HG03439 (cell line): ENCODE measurements at regions not wholly inside any gene's neighbourhood (a gene's known extent, or its start where the extent isn't known, plus 50 kb on each side); places are given as distances from the start of the nearest gene placed in this dataset.

Experiments used
- ATAC-seq: cut with Tn5 transposase; IDR thresholded peaks from one replicate; pipeline ENCODE4 v1.9.1; 2021; ENCODE audit warnings: mild to moderate bottlenecking, moderate library complexity; ENCODE audit not compliant: unreplicated experiment

GRCh38 chr7:33661430-33662160 lies 243.7 kb upstream of the BMPER start:
- no peak for ATAC-seq

GRCh38 chr7:33666531-33666930 lies 238.8 kb upstream of the BMPER start:
- no peak for ATAC-seq

- no peak for ATAC-seq
Observed at GRCh38 chr7:33667196-33667595, 238.1 kb upstream of the BMPER start.

GRCh38 chr7:33669251-33669670 lies 236.1 kb upstream of the BMPER start:
- ATAC-seq = no peak

- no peak for ATAC-seq
Observed at GRCh38 chr7:33671531-33672262, 233.6 kb upstream of the BMPER start.

GRCh38 chr7:33673029-33673700 lies 232.2 kb upstream of the BMPER start:
- no peak for ATAC-seq

GRCh38 chr7:33674804-33675411 lies 230.4 kb upstream of the BMPER start:
- ATAC-seq = no peak

GRCh38 chr7:33677556-33677955 lies 227.8 kb upstream of the BMPER start:
- ATAC-seq = no peak

GRCh38 chr7:33678569-33679335 lies 226.6 kb upstream of the BMPER start:
- no peak for ATAC-seq

- no peak for ATAC-seq
Observed at GRCh38 chr7:33680682-33681081, 224.7 kb upstream of the BMPER start.

- no peak for ATAC-seq
Observed at GRCh38 chr7:33685503-33685902, 219.8 kb upstream of the BMPER start.

- no peak for ATAC-seq
Observed at GRCh38 chr7:33685981-33686683, 219.2 kb upstream of the BMPER start.

- no peak for ATAC-seq
Observed at GRCh38 chr7:33687625-33688024, 217.7 kb upstream of the BMPER start.

- ATAC-seq = no peak
Observed at GRCh38 chr7:33691180-33691579, 214.2 kb upstream of the BMPER start.

GRCh38 chr7:33692956-33693355 lies 212.4 kb upstream of the BMPER start:
- ATAC-seq = no peak

- ATAC-seq = no peak
Observed at GRCh38 chr7:33694006-33694405, 211.3 kb upstream of the BMPER start.

- no peak for ATAC-seq
Observed at GRCh38 chr7:33697616-33698015, 207.7 kb upstream of the BMPER start.

GRCh38 chr7:33698041-33698440 lies 207.3 kb upstream of the BMPER start:
- no peak for ATAC-seq

- ATAC-seq = no peak
Observed at GRCh38 chr7:33698692-33699128, 206.6 kb upstream of the BMPER start.
